Cerebellar cortex (tissue), 1 donor: ENCODE measurements at regions not wholly inside any gene's neighbourhood (a gene's known extent, or its start where the extent isn't known, plus 50 kb on each side); places are given as distances from the start of the nearest gene placed in this dataset.

Experiments used
- DNase-seq: peaks from one replicate; pipeline ENCODE4 v3.0.0-alpha.2; 2015; ENCODE audit warnings: low spot score

GRCh38 chrX:69277369-69277990 is 112.2 kb upstream of the PJA1 start:
- no peak for DNase-seq

- no peak for DNase-seq
These were observed 103.4 kb upstream of the PJA1 start for GRCh38 chrX:69268611-69269010.

- DNase-seq: no peak
These were observed 98.9 kb upstream of the PJA1 start for GRCh38 chrX:69264158-69264581.

GRCh38 chrX:69263251-69263820 is 98.1 kb upstream of the PJA1 start:
- no peak for DNase-seq

GRCh38 chrX:69262036-69262936 is 97.0 kb upstream of the PJA1 start:
- DNase-seq: no peak

GRCh38 chrX:69260169-69260568 is 94.9 kb upstream of the PJA1 start:
- no peak for DNase-seq

- DNase-seq: no peak
These were observed 93.6 kb upstream of the PJA1 start for GRCh38 chrX:69258893-69259292.

- no peak for DNase-seq
These were observed 92.4 kb upstream of the PJA1 start for GRCh38 chrX:69257499-69258127.

GRCh38 chrX:69256291-69256565 is 91.0 kb upstream of the PJA1 start:
- no peak for DNase-seq

GRCh38 chrX:69255441-69256290 is 90.4 kb upstream of the PJA1 start:
- DNase-seq: no peak

- DNase-seq: no peak
These were observed 88.6 kb upstream of the PJA1 start for GRCh38 chrX:69253821-69254220.

- peak; percentile 56 for DNase-seq
These were observed 78.0 kb upstream of the PJA1 start for GRCh38 chrX:69243276-69243675.

- DNase-seq: peak; percentile 72
These were observed 73.6 kb upstream of the PJA1 start for GRCh38 chrX:69238887-69239231.

GRCh38 chrX:69238114-69238886 is 73.0 kb upstream of the PJA1 start:
- peak; percentile 88 for DNase-seq

GRCh38 chrX:69237236-69237635 is 72.0 kb upstream of the PJA1 start:
- DNase-seq: peak; percentile 23

GRCh38 chrX:69236641-69237040 is 71.4 kb upstream of the PJA1 start:
- DNase-seq: no peak

GRCh38 chrX:69234624-69235023 is 69.4 kb upstream of the PJA1 start:
- no peak for DNase-seq

GRCh38 chrX:69232945-69233344 is 67.7 kb upstream of the PJA1 start:
- no peak for DNase-seq

GRCh38 chrX:69231903-69232302 is 66.7 kb upstream of the PJA1 start:
- DNase-seq: no peak

GRCh38 chrX:69229436-69229835 is 64.2 kb upstream of the PJA1 start:
- DNase-seq: no peak

GRCh38 chrX:69228732-69229131 is 63.5 kb upstream of the PJA1 start:
- DNase-seq: no peak
